GM12878 (cell line): ENCODE measurements at regions not wholly inside any gene's neighbourhood (a gene's known extent, or its start where the extent isn't known, plus 50 kb on each side); places are given as distances from the start of the nearest gene placed in this dataset.
"Not testable (repeated sequence)": the region's sequence is repeated elsewhere in the genome, so short reads cannot be mapped to it uniquely, and the experiment has no call there.

Experiments used
- ATAC-seq: fragments of 200-7000 bp; cut with Tn5 transposase; 3 replicates; pipeline ENCODE4 v1.9.1; 2020; ENCODE audit warnings: mild to moderate bottlenecking, moderate library complexity
- BruUV-seq: library from RNA; stranded (reverse); fragments of 400-500 nt; replicated peaks from 2 replicates; lab custom pipeline; 2021; lab: Mats Ljungman, UMichigan
- CTCF ChIA-PET: fragments of 300-600 bp; sonication (Branson Sonifier 250); formaldehyde crosslinking; extraction: SDS; loops from one replicate; lab custom pipeline; 2021; ENCODE audit warnings: inconsistent platforms; lab: Yijun Ruan, JAX
- POLR2A ChIA-PET: fragments of 350-600 bp; formaldehyde crosslinking; extraction: SDS; loops from one replicate; lab custom pipeline; 2021; ENCODE audit warnings: inconsistent platforms; lab: Charles Lee
- RAD21 ChIA-PET: fragments of 300-600 bp; sonication (Branson Sonifier 250); formaldehyde crosslinking; loops from one replicate; lab custom pipeline; 2023; ENCODE audit warnings: antibody characterized with exemption; ENCODE audit not compliant: unreplicated experiment; lab: Charles Lee
- SMC1A ChIA-PET: fragments of 300-600 bp; sonication (Branson Sonifier 250); formaldehyde crosslinking; loops from one replicate; lab custom pipeline; 2023; ENCODE audit not compliant: unreplicated experiment, uncharacterized antibody; lab: Charles Lee
- DNase-seq: peaks from one replicate; pipeline ENCODE4 v3.0.0-alpha.2; 2011; ENCODE audit warnings: low read depth, low spot score
- FAIRE-seq: peaks from 3 replicates; lab custom pipeline; 2011; peaks lifted over from hg19 to GRCh38; lab: Jason Lieb, UNC
- H2AFZ ChIP-seq: 2 replicates; pipeline ENCODE4 v1.6.0; 2011; ENCODE audit warnings: low read depth, low read length, control low read depth; ENCODE audit not compliant: control insufficient read depth
- H3K27ac ChIP-seq: 2 replicates; pipeline ENCODE4 v1.5.1; 2011; ENCODE audit warnings: control low read depth; ENCODE audit not compliant: control insufficient read depth, insufficient read depth
- H3K27me3 ChIP-seq, 2 experiments: replicated peaks in 1 of 2; 2 replicates each; pipeline versions ENCODE4 v1.6.0 to v1.6.1; 2011; ENCODE audit warnings: low read length in 1 of 2; ENCODE audit not compliant: control insufficient read depth in 2 of 2, insufficient read depth in 2 of 2
- H3K36me3 ChIP-seq, 2 experiments: 2 replicates each; pipeline ENCODE4 v1.5.1; 2011; ENCODE audit warnings: low read length in 1 of 2; ENCODE audit not compliant: control insufficient read depth in 2 of 2, insufficient read depth in 2 of 2
- H3K4me1 ChIP-seq: 2 replicates; pipeline ENCODE4 v1.6.1; 2011; ENCODE audit warnings: mild to moderate bottlenecking, low read length, moderate library complexity, mixed read lengths; ENCODE audit not compliant: control insufficient read depth, insufficient read depth
- H3K4me2 ChIP-seq: 2 replicates; pipeline ENCODE4 v1.6.0; 2011; ENCODE audit warnings: control low read depth; ENCODE audit not compliant: control insufficient read depth, insufficient read depth
- H3K4me3 ChIP-seq: fragments of 200-600 bp; sonication (generic); 2 replicates; pipeline ENCODE4 v1.5.1; 2016
- H3K79me2 ChIP-seq: 2 replicates; pipeline ENCODE4 v1.6.0; 2011; ENCODE audit warnings: low read length; ENCODE audit not compliant: control insufficient read depth, insufficient read depth
- H3K9ac ChIP-seq: 2 replicates; pipeline ENCODE4 v1.8.0; 2011; ENCODE audit warnings: low read length, control low read depth, mixed read lengths; ENCODE audit not compliant: control insufficient read depth, insufficient read depth
- H3K9me3 ChIP-seq: replicated peaks from 3 replicates; pipeline ENCODE4 v1.5.1; 2011; ENCODE audit warnings: mild to moderate bottlenecking, low read length; ENCODE audit not compliant: control insufficient read depth, insufficient read depth
- H4K20me1 ChIP-seq: 2 replicates; pipeline ENCODE4 v1.6.0; 2011; ENCODE audit not compliant: control insufficient read depth, insufficient read depth
- ASH2L ChIP-seq: fragments of 300-600, 200-600 bp; sonication (generic); IDR thresholded peaks from 2 replicates; pipeline ENCODE4 v1.6.1; 2017; ENCODE audit warnings: low read depth, mild to moderate bottlenecking, borderline replicate concordance
- BHLHE40 ChIP-seq, 2 experiments: fragments of 450-650 bp in 1 of 2; IDR thresholded peaks; 2 replicates each; pipeline ENCODE4 v1.6.1; 2011 to 2017; ENCODE audit warnings: low read depth in 2 of 2, borderline replicate concordance in 1 of 2, improper control_type of control experiment in 1 of 2, low read length in 1 of 2, mild to moderate bottlenecking in 1 of 2
- BMI1 ChIP-seq: fragments of 450-650 bp; IDR thresholded peaks from 2 replicates; pipeline ENCODE4 v1.6.1; 2016; ENCODE audit warnings: mild to moderate bottlenecking, moderate library complexity, borderline replicate concordance
- CREB1 ChIP-seq: IDR thresholded peaks from 2 replicates; pipeline ENCODE4 v1.6.1; 2012; ENCODE audit warnings: low read depth, mild to moderate bottlenecking, inconsistent platforms
- ESRRA ChIP-seq: IDR thresholded peaks from 2 replicates; pipeline ENCODE4 v1.6.1; 2012; ENCODE audit warnings: mild to moderate bottlenecking, low read length, improper control_type of control experiment
- EZH2 ChIP-seq: IDR thresholded peaks from 2 replicates; pipeline ENCODE4 v1.6.1; 2012; ENCODE audit warnings: low read depth, mild to moderate bottlenecking, control low read depth, inconsistent platforms, low read length, borderline replicate concordance; ENCODE audit not compliant: control insufficient read depth
- GABPA ChIP-seq: IDR thresholded peaks from 2 replicates; pipeline ENCODE4 v1.6.1; 2014; ENCODE audit warnings: antibody characterized with exemption, low read depth, mild to moderate bottlenecking, inconsistent platforms
- LARP7 ChIP-seq: fragments of 450-650 bp; IDR thresholded peaks from 2 replicates; pipeline ENCODE4 v1.6.1; 2017; ENCODE audit warnings: mild to moderate bottlenecking
- POLR2A ChIP-seq: IDR thresholded peaks from 2 replicates; pipeline ENCODE4 v1.6.1; 2011; ENCODE audit warnings: low read depth, mild to moderate bottlenecking, low read length
- TCF12 ChIP-seq: IDR thresholded peaks from 2 replicates; pipeline ENCODE4 v1.6.1; 2011; ENCODE audit warnings: low read depth, mild to moderate bottlenecking, low read length
- WGBS: methylation state at CpG from one replicate; pipeline ENCODE4 v1.1.6; 2016; ENCODE audit warnings: low lambda C conversion rate; ENCODE audit not compliant: insufficient replicate concordance, insufficient coverage; ENCODE audit errors: missing lambda C conversion rate; 5-methylcytosine and 5-hydroxymethylcytosine counted together
- in situ Hi-C: fragments of 300-500 bp; cut with MboI; formaldehyde crosslinking; loops from 9 replicates; pipeline ENCODE4 v1.14.3; 2018; ENCODE audit warnings: mixed read lengths
- intact Hi-C: fragments of 100-400 bp; cut with micrococcal nuclease; formaldehyde crosslinking; loops from one replicate; pipeline ENCODE4 v1.14.2; 2022; ENCODE audit not compliant: unreplicated experiment
- TF ChIP-seq, protein P1 (sequence below): fragments of 450-650 bp; IDR thresholded peaks from 2 replicates; pipeline ENCODE4 v1.6.1; 2017; ENCODE audit warnings: mild to moderate bottlenecking, moderate library complexity

DNA sequence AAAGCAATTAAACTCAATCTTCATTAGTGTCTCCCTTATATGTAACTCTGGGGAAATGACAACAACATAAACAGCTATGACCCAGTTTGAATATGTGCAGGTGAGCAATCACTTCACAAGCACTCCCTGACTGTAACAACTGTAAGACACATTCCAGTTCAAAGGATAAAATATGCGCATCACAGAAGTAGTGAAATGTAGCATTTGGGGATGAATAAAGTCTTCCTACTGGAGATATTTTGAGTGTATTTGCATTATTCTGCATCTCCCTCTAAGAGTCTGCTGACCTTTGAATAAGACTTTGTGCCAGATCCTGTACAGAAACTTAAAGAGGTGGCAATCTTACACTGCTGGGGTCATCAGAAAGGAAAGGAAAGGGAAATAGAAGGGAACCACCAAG lies 179.5 kb upstream of the TBX18 start:
- DNase-seq = no peak
- ChIA-PET RAD21 (no interaction called here), CTCF (no interaction called here), SMC1A (no interaction called here), POLR2A (no interaction called here)
- no peak overlapping the region for H3K4me3 ChIP-seq
- H3K4me1 ChIP-seq = no peaks in the 10 kb centered on the region
- no peak for FAIRE-seq
- in situ Hi-C loops = no loop called here
- no peak overlapping the region for H3K9ac ChIP-seq
- no peaks in the 10 kb centered on the region for H3K36me3 ChIP-seq
- TF ChIP-seq EZH2 = no peak
- no peak for TF ChIP-seq POLR2A
- TF ChIP-seq ASH2L = no peak
- TF ChIP-seq, protein P1, sequence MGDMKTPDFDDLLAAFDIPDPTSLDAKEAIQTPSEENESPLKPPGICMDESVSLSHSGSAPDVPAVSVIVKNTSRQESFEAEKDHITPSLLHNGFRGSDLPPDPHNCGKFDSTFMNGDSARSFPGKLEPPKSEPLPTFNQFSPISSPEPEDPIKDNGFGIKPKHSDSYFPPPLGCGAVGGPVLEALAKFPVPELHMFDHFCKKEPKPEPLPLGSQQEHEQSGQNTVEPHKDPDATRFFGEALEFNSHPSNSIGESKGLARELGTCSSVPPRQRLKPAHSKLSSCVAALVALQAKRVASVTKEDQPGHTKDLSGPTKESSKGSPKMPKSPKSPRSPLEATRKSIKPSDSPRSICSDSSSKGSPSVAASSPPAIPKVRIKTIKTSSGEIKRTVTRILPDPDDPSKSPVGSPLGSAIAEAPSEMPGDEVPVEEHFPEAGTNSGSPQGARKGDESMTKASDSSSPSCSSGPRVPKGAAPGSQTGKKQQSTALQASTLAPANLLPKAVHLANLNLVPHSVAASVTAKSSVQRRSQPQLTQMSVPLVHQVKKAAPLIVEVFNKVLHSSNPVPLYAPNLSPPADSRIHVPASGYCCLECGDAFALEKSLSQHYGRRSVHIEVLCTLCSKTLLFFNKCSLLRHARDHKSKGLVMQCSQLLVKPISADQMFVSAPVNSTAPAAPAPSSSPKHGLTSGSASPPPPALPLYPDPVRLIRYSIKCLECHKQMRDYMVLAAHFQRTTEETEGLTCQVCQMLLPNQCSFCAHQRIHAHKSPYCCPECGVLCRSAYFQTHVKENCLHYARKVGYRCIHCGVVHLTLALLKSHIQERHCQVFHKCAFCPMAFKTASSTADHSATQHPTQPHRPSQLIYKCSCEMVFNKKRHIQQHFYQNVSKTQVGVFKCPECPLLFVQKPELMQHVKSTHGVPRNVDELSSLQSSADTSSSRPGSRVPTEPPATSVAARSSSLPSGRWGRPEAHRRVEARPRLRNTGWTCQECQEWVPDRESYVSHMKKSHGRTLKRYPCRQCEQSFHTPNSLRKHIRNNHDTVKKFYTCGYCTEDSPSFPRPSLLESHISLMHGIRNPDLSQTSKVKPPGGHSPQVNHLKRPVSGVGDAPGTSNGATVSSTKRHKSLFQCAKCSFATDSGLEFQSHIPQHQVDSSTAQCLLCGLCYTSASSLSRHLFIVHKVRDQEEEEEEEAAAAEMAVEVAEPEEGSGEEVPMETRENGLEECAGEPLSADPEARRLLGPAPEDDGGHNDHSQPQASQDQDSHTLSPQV = no peak
- TF ChIP-seq GABPA = no peak
- no peak for TF ChIP-seq BMI1
- TF ChIP-seq ESRRA = no peak
- TF ChIP-seq CREB1 = no peak
- TF ChIP-seq BHLHE40 (IDR thresholded peaks at IDR 0.05; ENCODE audit: borderline replicate concordance in 1 of 2, low read depth in 2 of 2, low read length in 1 of 2) = no peak
- TF ChIP-seq TCF12 = no peak
- no peak for TF ChIP-seq LARP7
- no peak for ATAC-seq
- intact Hi-C loops = no loop called here
- no TSS peak for BruUV-seq
- H3K27me3 ChIP-seq = no peaks in the 10 kb centered on the region
- H2AFZ ChIP-seq = no peak overlapping the region
- H3K27ac ChIP-seq = no peak overlapping the region
- no peaks in the 10 kb centered on the region for H3K9me3 ChIP-seq
- H3K4me2 ChIP-seq = no peak overlapping the region
- H4K20me1 ChIP-seq = no peaks in the 10 kb centered on the region
- no peaks in the 10 kb centered on the region for H3K79me2 ChIP-seq
- WGBS = 100% methylated on average over 1 of the region's 1 CpG

- H3K9me3 ChIP-seq, H3K9ac ChIP-seq, in situ Hi-C loops, POLR2A ChIA-PET, H2AFZ ChIP-seq, H3K4me3 ChIP-seq, FAIRE-seq, H3K27me3 ChIP-seq, H3K4me2 ChIP-seq, H3K79me2 ChIP-seq, BruUV-seq, H3K36me3 ChIP-seq, H4K20me1 ChIP-seq, DNase-seq, RAD21 ChIA-PET, intact Hi-C loops, SMC1A ChIA-PET, CTCF ChIA-PET, H3K4me1 ChIP-seq, ATAC-seq, H3K27ac ChIP-seq: not testable (repeated sequence)
Observed at GRCh38 chr6:84941609-84942008, 177.2 kb upstream of the TBX18 start.
